NCI-H2196 (cell line): ENCODE measurements at regions not wholly inside any gene's neighbourhood (a gene's known extent, or its start where the extent isn't known, plus 50 kb on each side); places are given as distances from the start of the nearest gene placed in this dataset.

Experiments
- DNase-seq: peaks from one replicate; lab custom pipeline; 2025; ENCODE audit not compliant: unreplicated experiment; lab: John Stamatoyannopoulos, UW

DNA sequence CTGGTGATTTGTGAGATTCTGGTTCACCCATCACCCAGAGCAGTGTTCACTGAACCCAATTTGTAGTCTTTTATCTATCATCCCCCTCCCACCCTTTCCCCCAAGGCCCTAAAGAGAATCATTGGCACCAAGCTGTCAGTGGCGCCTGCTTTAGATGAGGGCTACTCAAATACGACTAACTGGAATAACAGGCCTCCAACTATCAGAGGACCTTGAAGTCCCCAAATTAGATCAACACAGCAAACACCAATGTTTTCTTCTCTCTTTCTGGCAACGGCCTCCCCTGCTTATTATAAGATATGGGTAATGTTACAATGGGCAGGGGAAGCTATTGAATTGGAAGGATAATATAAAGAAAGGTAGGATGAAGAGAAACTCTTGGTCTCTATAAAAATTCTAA lies 232.3 kb downstream of the SCG2 start:
- no peak for DNase-seq

DNA sequence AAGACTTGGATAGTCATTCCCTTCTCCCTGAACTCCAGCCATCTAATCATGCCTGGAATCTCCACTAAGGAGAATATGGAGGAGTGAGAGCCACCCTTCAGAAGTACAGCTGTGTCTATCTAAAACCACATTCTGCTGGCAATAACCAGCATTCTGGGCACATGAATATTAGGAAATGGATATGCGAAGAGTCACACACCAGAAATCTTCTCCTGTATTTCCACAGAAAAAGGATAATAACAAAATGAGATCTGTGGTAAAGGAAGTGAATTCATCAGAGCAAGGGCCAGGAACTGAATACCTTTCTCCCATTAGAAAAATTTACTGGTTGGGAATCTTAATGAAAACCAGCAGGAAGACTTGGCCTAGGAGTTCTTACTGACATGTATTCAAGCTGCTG lies 218.8 kb downstream of the SCG2 start:
- no peak for DNase-seq

DNA sequence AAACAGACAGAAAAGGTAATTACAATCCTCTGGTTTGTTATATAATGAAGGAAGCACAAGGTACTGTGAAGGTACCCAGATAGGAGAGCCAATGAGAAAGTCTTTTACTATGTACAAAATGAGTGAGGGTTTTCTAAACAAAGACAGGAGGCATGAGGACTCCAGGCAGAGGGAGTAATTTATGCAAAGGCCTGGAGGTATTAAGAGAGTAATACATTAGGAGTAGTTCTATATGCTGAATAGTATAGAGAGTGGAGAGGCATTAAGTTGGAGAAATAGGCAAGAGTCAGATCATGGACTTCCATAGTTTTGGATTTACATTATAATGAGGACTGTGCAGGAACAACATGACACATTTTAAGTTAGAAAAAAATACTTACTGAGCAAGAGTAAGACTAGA lies 216.0 kb downstream of the SCG2 start:
- DNase-seq = no peak

DNA sequence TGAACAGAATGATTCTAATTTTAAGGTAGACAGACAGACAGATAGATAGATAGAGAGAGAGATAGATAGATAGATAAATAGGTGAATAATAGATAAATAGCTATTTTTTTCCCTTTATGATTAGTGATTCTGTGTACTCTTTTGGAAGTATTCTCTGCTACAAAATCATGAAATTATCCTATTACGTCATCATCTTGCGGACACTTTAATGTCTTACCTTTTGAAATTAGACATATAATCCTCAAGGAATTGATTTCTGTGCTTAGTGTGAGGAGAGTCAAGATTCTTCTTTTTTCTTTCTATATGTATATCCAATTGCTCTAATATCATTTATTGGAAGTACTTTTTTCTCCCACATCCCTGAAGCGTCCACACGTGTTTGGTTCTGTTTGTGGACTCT lies 215.2 kb downstream of the SCG2 start:
- DNase-seq = no peak

DNA sequence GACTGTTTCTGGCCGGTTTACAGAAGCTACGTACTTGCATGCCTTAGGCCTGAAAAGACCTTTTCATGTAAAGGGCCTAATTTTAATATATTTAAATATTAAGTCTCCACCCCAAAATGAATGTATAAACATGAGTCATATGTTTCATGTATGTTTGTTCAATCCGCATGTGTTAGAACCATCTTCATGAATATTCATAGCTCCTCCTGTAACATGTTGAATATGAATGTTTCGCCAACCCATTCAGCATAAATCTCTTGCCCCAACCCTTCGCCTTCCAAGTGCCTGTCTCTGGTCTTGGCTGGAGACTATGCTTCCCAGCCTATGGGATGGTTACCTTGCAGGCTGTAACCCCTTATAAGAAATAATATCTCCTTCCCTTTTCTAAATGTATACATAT lies 212.5 kb downstream of the SCG2 start:
- no peak for DNase-seq

DNA sequence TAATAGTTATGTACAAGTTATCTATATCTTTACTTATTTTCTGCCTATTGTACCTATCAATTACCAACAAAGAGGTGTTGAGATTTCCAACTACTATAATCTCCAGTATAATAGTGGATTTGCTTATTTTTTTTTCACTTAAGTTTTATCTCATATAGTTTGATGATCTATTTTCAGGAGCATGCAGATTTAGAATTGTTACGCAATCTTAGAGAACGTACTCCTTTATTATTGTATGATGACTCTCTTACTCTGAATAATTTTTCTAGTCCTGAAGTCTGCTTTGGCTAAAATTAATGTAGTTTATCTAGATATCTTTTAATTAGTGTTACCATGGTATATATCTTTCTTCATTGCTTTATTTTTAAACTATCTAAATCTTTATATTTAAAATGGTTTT lies 205.2 kb downstream of the SCG2 start:
- no peak for DNase-seq

DNA sequence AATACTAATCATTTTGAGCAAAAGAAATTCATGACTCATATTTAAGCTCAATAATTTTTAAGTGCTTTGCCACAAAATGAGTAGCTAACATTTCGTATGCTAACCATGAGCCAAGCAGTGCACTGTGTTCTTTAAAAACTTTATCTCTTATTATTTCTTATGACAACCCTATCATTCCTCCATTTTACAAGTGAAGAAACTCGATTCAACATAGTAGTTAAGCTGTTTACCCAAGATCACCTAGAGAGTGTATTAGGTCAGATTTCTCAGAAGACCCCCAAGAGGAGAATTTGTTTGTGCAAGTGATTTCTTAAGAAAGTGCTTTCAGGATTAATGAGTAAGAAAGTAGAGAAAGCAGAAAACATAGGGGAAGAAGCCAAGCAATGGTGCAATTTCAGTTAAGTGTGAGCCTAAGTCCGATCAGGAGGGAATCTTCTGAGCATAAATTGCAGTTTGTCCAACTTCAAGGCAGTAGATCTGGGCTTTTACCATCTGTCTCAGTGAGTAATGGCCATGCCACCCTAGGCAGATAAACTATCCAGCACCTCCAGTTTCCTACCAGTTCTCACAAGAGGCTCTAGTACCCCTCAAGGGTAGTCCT lies 202.7 kb downstream of the SCG2 start:
- DNase-seq = no peak

DNA sequence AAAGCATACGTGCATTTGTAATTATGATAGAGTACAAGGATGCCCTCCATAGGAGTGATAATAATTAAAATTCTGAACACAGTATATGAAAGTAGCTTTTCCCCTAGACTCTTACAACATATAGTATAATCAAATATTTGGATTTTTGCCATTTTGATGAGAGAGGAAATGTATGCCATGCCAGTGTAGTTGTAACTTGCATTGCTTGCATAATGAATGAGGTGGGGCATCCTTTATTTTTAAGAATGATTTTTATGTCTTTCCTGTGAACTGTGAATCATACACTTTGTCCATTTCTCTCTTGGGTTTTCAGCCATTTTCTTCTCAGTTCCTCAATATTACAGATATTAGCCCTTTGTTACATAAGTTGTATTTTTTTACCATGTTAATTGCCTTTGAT lies 197.5 kb downstream of the SCG2 start:
- DNase-seq = no peak

DNA sequence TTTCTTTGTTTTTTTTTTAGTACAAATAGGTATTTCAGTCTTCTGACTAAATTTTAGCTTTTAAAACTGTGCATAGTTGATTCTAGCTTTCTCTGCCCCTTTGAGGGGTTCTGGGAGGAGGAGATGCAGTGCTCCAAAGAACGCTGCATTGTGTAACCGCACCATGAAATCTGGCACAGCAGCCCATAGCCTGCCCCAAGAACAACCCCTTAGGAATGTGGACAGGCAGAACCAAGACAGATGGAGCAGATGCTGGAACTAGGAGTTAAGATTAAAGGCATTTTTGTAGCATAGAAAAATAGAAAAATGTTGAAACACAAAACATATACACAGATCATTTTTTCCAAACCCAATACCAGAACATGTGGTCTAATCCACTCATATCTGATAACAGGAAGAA lies 187.5 kb downstream of the SCG2 start:
- no peak for DNase-seq

DNA sequence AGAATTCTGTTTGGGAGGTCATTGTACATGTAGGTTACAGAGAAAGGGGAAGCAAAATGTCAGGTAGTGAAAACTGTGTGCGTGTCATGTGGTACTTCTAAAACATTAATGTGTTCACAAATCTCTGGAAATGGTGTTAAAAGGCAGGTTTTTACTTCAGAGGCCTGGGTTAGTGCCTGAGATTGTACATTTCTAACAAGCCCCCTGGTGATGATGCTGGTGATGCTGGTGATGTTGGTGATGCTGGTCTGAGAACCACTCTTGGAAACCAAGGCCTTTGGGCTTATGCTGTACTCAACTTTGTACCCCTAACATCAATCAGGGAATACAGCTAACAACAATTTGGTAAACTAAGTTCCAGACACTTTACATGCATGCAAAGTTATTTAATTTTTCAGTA lies 187.1 kb downstream of the SCG2 start:
- DNase-seq = no peak

DNA sequence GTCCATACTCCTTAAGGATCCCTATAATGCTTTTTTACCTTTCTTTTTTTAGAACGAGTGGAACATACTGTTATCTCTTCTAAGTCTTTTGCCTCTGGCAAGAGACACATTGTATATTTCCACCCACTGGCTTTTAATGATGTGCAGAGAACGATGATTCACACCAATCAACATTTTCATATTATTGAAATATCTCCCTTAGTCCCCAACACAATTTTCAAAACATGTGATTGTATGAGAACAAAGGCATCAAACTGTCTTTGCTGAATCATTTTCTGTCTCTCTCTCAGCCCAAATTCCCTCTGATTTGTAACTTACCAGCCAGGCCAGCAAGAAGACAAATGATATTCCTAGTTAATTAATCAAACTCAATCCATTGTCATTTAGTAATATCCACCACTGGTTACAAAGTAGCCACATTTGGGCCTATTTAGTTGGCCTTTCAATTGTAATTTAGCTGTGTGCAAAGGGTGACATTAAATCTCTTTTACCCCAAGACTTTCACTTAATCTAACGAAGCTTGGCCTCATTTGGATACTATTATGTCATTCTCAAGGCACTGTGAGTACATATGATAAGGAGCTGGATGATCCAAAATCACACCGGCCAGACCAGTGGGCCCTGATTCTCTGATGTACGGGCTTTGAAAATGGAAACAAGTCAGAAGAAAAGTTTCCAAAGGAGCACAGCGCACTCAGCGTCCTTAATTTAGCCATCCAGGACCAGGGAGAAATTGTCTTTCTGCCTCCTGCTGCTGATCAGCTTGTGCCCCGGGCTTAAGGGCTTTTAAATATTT lies 185.1 kb downstream of the SCG2 start:
- DNase-seq = no peak

DNA sequence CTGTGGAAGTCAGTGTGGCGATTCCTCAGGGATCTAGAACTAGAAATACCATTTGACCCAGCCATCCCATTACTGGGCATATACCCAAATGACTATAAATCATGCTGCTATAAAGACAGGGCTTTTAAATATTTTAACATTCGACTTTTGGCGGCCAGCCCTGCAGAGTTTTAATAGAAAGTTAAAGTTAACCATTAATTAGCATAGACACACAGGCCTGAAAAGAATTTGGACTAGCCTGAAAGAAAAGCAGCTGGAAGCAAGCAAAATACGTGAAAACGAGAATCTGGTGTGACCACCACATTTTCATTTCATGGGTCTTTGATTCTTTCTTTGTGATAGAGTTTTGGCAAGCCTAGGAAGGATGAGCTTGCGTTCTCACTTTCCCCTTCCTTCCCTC lies 184.0 kb downstream of the SCG2 start:
- no peak for DNase-seq

DNA sequence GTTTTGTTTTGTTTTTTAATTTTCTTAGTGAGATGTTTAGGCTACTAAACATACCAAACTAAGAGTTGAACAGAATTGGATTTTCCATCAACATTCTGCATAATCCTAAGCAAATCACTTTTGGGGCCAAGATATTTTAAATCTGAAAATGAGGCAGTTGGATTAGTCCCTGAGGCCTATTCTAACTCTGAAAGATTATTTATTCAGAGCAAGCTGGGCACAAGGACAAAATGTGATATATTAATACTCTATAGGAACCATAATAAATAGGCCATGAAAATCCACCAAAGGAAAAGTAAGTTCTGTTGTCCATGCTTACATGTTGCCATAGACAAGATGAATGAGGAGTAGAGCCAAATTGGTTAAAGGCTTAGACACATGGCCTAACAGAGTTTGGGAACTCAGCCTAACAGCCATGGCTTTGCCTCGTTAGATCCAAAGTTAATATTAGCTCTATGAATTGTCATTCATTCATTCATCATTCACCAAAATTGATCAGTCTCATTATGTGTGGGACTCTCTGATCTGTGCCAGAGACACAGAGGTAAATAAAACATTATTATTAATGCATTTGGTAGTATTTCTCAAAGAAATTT lies 183.5 kb downstream of the SCG2 start:
- DNase-seq = no peak

DNA sequence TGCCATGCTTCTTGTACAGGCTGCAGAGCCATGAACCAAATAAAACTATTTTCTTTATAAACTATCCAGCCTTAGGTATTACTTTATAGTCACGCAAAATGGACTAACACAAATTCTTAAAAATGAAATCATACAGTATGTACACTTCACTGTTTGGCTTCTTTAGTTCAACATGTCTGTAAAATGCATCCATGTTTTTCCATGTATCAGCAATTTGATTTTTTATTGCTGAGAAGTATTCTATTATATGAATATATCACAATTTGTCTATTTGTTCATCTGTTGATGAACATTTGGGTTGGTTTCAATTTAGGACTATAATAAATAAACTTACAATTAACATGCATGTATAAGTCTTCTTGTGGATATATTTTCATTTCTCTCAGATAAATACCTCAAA lies 182.1 kb downstream of the SCG2 start:
- DNase-seq = no peak

DNA sequence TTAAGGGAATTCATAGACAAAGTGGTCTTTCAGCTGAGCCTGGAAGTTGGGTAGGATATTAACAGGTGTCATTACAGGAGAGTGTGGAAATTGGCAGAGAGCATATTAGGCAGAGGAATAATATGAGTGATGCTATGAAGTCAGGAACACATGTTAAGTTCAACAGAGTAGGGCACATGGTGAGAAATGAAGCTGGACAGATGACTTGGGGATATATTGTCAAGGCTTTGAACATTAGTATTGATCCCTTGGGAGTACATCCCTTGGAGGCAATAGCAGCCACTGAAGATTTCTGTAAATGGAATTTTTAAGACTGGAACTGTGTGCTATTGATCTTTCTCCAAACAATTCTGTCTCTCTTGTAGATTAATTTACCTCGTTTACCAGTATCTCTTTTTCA lies 170.7 kb downstream of the SCG2 start:
- DNase-seq = no peak

DNA sequence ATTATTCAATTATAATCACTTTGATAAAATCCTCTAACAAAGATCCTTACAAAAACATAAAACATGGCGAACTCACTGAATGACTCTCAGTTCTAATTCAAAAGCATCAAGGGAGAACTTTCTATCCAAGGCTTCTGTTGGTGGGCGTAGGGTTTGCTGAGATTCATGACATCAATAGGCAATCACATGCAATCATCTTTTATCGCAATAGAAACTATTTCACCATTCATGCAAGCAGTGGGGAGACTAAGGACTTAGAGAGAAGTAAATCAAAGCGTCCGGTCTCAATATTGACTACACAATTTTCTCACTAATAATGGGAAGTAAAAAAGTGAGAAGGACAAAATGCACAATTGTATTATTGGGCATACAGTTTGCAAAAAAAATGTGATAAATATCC lies 168.7 kb downstream of the SCG2 start:
- DNase-seq = no peak

DNA sequence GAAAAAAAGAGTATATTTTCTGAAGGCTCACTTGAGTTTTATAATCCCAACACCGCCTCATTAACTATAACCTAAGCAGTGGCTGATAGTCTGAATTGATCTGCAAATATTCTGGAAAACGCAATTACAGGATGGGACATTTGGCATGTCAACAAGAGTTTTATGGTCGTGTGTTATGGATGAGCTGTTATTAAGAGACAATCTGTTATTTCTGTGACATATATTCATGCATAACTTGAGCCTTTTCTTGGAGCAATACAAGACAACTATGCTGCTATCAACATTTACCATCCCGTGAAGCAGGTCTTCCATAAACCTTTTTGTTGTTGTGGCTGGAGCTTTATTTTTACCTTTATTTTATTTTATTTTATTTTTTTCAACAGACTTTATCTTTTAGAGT lies 164.4 kb downstream of the SCG2 start:
- DNase-seq = no peak

DNA sequence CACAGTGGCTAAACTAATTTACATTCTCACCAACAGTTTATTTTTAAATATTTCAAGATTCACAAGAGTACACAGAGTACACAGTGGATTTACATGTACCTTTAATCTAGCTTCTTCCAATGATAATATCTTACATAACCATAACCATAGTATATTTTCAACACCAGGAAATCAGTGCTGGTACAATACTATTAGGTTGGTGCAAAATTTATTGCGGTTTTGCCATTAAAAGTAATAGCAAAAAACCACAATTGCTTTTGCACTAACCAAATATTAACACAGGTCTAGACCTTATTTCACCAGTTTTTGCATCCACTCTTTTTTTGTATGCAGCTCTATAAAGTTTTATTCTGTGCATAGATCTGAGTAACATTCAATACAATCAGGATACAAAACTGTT lies 163.0 kb downstream of the SCG2 start:
- DNase-seq = no peak

DNA sequence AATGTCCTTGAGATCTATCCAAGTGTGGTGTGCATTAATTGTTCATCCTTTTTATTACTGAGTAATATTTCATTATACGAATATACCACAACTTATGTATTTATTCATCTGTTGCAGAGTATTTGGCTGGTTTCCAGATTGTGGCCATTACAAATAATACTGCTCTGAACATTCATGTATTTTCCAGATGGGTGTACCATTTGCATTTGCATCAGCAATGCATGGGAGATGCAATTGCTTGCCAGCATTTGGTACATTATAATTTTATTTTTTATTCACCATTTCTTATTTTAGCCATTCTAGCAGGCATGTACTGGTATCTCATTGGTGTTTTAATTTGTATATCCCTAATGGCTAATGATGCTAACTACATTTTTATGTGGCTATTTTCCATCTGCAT lies 162.4 kb downstream of the SCG2 start:
- DNase-seq = no peak

DNA sequence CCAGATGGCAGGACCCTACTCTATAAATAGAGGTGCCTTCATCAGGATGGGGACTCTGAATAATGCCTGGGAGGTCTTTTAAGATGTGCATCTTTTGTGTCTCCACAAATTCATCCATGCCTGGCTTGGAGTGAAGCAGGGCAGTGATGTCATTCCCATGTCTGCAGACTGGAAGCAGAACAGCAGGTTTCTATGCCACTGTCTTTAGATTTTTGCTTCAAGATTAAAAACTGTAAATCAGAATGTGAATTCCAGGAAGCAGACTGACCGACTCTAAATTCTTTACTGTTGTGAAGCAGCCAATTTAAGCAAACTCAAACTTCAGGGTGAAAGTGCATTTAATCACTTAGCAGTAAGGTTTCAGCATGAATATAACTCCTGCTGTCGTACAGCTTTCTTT lies 159.3 kb downstream of the SCG2 start:
- no peak for DNase-seq

DNA sequence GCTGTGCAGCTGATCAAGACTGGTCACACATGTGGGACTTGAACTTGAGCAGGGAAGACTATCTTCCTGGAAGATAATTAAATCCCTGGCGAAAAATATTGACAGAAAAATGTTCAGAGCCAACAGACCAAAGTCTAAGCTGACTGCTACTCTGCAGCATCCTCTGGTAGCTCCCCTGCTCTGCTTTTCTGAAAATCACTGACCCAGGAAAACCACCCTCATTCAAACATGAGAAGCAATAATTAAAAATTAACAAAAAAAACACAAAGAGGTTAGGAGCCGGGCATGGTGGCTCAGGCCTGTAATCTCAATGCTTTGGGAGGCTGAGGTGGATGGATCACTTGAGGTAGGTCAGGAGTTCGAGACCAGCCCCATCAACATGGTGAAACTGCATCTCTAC lies 151.9 kb downstream of the SCG2 start:
- DNase-seq = no peak

DNA sequence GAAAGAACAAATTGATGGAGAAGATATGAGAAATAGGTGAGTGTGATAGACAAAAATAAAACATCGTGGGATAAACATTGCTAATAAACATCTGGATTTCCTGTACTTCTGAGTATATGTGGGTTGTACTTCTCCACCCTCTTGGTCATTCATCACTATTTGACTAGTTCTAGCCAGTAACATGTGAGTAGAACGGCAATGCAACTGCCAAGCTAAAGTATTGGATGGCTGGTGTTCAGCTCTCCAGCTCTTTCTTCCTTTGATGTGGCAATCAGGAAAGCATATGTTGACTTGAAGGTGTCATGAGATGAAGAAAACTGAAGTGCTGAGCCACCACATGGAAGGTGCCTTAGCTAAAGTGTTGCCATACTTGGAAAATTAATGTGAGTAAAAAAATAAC lies 144.9 kb downstream of the SCG2 start:
- no peak for DNase-seq
